ENCODE measurements at regions not wholly inside any gene's neighbourhood (a gene's known extent, or its start where the extent isn't known, plus 50 kb on each side); places are given as distances from the start of the nearest gene placed in this dataset.
"Not testable (repeated sequence)": the region's sequence is repeated elsewhere in the genome, so short reads cannot be mapped to it uniquely, and the experiment has no call there.

DNA sequence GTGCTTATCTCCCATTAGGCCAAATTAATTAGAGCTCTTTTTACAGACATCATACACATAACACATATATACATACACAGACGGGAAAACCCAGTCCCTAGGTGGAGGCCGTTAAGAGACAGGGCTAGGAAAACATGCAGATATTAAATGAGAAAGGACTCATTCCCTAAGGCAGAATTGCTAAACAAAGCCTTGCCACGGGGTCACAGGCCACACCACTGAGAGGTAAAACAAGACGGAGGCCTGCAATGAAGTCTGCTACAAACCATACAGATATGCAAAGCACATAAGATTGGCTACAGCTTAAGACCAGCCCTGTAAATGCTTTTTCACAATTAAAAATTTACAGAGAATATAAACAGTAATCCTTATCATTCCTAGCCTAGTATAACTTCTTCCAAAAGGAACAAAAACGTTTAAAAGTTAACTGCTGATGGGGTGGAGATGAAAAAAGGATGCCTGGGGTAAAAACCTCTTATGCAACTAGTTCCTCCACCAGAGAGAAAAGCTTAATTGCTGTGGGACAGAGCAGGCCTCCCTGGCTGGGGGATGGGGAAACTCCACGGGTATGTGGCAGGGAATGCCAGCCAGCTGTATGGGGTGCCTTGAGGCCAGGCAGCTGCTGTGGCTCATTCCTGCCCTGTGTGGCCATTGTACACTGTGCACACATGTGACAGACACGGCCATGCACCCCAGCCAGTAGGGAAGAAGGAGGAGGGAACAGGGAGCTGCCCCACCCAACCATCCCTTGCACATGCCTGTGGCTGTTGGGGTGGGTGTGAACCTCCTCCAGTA, 481.4 kb upstream of the LMCD1 start:
- DNase-seq, result no peak

DNA sequence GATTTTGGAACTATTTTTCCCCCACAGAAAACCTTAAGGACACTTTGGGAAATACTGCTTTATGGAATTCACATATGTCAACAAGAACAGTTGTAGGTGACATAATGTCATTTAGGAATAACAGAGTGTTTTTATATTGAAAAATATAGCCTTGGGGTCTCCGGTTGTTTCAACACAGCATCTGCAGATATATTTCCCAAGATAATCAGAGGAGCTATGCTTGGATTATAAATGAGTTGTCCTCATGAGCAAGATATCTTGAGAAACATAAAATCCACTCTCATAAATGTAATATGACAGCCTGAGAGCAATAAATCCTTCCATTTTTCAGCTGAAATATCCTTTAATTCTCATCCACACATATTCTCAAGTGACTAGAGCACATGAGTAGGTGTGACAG, 473.7 kb upstream of the LMCD1 start:
- DNase-seq, result no peak

DNA sequence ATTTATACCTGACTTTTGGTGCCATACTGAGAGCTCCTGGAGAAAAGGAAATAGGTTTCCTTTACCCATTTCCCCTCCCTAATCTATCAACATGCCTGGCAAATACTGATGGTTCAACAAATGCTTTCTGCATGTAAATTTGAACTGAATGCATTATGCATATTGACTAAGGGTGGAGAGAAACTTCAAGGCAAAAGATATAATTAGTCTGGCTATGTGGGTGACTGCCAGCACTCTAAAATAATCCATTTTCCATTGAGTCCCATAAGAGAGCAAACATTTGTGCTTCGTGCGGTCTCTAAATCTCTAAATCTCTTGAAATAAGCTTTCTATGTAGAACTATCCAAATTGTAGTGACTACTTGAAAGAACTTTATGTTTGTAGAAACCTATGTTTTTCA, 451.3 kb upstream of the LMCD1 start:
- no peak for DNase-seq

DNA sequence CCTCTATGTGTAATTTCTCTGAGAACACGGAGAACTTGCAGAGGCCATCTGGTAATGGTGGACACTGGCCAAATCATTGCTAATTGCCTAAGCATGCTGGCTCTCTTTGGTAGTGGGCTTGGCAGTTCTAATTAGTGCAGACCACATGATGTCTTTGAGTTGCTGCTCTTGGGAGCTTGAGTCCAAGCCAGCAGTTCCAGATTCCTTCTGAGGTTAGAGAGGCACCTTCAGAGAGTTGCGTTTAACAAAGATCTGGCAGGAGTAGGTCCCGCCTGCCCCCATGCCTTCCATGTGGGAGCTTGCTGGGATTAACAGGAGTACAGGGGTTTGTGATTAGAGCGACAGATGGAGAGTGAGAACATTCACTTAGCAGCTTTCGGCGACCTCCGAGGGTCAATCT, 449.0 kb upstream of the LMCD1 start:
- DNase-seq, result peak in 5 of 14 donors; percentile 0 to 89 (median 10)

DNA sequence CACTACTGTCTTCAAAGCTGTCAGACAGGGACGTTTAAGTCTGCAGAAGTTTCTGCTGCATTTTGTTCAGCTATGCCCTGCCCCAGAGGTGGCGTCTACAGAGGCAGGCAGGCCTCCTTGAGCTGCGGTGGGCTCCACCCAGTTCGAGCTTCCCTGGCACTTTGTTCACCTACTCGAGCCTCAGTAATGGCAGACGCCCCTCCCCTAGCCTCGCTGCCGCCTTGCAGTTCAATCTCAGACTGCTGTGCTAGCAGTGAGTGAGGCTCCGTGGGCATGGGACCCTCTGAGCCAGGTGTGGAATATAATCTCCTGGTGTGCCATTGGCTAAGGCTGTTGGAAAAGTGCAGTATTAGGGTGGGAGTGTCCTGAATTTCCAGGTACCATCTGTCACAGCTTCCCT, 433.5 kb upstream of the LMCD1 start:
- DNase-seq, result not testable (repeated sequence)

DNA sequence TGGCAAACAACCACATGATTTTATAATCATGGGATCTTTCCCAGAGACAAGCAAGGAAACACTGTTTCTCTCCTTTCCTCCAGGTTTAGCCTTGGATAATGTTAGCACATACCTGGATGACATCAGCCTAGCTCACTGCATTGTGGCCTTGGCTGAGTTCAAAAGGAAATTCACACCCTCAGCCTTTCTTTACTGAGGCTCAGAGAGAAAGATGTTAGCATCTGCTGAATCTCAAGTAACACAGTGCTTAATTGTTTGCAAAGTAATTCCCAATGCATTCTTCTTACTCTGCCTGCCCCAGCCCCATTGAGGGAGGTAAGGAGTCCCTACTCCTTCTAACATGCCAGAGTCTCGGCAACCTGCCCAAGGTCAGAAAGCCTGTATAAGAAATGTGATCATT, 432.2 kb upstream of the LMCD1 start:
- no peak for DNase-seq

DNA sequence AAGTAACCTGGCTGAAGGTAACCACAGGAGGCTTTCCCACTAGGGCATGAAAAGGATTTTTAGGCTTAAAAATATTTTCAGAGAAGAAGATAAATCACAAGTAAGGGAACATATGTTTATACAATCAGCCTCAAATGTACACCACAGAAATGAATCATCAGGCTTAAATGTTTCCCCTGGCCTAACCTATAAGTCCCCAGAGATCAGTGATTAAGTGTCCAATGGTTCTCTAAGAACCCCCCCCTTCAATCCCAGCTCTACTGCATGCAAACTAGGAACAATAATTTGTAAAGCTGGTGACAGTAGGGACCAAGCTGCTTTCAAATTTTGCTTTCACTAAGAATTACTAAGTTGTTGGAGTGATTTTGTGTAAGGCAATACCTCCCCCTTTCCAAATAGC, 431.6 kb upstream of the LMCD1 start:
- no peak for DNase-seq

DNA sequence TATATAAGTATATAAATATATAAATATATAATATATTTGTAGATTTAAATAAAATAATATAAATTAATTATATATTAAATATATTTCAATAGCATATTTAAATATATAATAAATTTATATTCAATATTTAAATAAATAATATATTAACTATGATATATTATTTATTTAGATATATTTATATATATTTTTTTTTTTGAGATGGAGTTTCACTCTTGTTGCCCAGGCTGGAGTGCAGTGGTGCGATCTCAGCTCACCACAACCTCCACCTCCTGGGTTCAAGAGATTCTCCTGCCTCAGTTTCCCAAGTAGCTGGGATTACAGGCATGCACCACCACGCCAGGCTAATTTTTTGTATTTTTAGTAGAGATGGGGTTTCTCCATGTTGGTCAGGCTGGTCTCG, 426.9 kb upstream of the LMCD1 start:
- DNase-seq, result not testable (repeated sequence)

DNA sequence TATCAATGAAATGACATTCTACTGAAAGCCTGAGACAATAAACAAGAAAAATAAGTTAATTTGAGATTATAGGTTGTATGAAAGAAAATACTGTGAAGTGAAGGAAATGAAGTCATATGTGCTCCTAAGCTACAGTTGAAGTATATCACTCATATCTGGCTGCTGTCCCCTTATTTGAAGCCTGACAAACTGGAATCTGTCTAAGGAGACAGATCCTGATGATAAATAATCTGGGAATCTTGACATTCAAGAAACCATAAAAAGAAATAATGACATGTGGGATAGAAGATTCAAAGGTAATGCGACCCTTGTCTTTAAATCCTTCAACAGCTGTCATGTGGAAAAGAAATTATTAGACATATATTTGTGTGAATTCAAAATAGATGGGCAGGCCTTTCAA, 424.5 kb upstream of the LMCD1 start:
- DNase-seq, result no peak

DNA sequence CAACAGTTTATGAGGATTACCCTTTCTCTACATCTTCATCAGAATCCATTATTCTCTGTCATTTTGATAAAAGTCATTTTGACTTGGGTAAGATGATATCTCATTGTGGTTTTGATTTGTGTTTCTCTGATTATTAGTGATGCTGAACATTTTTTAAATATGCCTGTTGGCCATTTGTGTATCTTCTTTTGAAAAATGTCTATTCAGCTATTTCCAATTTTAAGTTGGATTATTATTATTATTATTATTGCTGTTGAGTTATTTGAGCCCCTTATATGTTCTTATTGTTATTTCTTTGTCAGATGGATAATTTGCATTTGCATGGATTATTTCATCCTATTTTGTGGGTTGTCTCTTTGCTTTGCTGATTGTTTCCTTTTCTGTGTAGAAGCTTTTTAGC, 421.2 kb upstream of the LMCD1 start:
- no peak for DNase-seq

DNA sequence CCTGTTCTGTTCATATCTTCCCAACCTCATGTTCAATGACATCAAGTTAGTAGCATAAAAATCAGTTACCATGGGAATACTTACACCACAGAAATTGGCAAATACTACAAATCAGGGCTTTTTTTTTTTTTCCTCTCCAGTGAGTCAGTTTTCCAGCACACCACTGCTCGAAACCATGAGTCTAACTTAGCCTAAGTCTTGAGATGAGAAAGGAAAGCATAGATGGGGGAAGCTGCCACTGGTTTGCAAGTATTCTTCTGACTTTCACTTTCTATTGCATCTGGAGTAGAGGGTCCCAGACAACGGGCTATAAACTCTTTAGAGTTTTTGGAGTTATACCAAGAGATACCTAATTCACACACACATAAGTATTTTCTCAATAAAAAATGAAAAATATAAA, 416.1 kb upstream of the LMCD1 start:
- no peak for DNase-seq

DNA sequence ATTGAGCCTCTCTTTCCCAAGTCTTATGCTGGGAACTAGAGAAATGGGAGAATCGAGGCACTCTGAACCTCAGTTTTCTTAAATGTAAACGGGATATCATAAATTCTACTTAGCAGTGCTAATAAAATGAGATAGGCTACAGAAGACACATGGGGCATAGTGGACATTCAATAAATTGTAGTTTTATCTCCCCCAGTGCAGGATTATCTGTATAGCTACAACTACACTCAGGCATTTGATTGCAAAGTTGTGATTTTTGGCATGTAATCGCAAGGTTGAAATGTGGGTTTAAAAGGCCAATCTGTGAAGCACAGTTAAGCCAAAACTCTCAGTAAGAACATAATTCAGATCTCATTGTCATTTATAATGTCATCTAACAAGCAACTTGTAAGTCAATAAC, 413.7 kb upstream of the LMCD1 start:
- no peak for DNase-seq

DNA sequence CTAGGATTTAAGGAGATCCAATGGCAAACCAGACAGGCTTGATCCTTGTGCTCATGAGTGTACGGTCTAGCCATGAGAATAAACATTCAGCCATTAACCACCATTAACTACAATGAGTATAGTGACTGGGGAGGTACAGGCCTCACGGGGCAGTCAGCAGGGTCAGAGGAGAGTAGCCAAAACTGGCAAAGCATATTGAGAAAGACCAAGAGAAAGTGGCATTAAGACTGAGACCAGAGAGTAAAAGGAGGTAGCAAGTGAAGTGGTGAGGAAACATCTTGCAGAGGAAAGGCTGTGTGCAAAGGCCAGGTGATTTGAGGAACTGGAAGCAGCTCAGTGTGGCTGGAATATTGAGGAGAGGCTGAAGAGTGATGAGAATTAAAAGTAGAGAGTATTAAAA, 407.2 kb upstream of the LMCD1 start:
- no peak for DNase-seq

DNA sequence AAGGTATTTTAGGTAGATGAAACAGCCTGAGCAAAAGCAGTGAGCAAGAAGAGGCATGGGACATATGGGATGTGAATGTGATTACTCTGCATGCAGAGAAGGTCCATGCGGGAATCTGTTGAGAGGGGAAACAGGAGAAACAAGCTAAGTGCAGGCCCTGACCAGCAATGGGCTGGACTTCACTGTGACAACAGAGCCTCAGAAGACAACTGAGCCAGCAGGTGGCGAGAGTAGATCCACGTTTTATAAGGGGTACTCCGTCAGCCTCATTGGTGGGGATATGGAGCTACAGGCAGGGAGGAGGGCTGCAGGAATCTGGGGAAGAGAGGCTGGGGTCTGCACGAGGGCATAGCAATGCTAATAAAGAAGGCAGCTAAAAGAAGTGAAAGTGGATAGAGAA, 405.9 kb upstream of the LMCD1 start:
- DNase-seq, result no peak

DNA sequence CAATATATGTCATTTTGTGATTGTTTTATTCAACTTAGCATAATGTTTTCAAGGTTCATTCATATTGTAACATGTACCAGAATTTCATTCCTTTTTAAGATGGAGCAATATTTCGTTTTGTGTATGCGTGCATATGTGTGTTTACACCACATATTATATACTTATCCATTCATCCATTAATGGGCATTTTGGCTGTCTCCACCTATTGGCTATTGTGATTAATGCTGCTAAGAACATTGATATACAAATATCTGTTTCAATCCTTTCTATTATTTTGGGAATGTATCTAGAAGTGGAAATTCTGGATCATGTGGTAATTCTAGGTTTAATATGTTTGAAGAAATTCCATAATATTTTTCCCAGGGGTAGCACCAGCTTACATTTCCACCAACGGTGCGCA, 403.9 kb upstream of the LMCD1 start:
- DNase-seq, result no peak

DNA sequence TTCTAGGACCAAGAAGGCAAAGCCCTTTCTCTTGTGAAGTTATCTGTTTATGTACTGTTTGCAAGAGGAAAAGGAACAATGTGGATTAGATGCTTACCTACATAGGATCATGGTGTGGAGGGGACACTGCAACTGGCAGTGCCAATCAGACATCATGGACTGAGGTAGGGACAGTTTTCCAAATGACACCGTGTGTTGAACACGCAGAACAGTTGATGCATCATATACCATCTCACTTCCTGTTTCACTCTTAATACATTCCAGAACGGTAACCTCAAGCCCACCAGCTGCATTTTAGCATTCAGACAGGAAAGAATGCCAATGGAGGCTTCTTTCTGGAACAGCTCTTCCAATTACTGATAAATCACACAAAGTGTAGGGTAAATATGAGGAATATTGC, 397.7 kb upstream of the LMCD1 start:
- no peak for DNase-seq

DNA sequence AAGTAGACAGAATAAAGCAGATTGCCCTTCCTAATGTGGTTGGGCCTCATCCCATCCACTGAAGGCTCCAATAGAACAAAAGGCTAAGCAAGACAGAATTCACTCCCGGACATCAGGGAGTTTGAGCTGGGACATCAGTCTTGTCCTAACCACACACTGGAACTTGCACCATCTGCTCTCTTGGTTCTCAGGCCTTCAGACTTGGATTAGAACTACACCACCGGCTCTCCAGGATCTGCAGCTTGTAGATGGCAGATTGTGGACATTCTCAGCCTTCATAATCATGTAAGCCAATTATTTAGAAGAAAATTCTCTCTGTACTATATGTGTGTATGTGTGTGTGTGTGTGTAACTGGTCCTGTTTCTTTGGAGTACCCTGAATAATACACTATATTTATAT, 394.7 kb upstream of the LMCD1 start:
- DNase-seq, result no peak

DNA sequence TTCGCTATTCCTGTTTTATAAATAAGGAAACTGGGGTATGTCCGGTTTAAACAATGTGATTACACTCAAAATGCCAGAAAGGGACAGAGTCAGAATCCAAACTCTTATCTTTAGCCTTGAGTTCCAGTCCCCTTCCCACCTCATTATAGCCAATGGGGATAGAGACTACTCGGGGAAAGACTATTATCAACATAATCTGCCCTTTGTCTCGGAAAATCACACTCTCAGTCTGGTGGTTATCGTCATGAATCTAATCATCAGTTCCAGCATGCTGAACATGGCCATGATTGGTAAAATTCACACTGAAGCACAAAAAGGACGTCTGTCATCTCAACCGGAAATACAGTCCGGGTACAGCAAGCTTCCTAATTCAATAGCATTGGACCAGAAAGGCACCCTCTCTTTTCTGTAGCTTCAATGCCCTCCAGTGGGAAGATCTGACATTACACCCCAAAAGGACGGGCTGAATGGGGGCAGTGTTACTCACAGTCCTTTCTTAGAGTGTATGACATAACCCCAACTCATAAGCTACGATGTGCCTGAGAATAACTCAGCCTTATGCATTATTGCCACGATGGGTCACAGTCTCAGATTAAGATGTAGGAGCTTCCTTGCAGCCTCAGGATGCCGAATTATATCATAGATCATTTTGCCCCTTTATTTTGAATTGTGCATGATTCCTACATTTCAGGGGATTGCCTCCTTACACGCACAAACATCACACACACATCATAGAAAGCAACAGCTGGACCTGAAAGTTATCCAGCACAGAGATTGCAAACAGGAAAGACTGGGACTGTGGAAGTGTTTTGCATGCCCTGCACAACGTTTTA, 390.4 kb upstream of the LMCD1 start:
- DNase-seq, result peak in 13 of 14 donors; percentile 3 to 72 (median 53)

DNA sequence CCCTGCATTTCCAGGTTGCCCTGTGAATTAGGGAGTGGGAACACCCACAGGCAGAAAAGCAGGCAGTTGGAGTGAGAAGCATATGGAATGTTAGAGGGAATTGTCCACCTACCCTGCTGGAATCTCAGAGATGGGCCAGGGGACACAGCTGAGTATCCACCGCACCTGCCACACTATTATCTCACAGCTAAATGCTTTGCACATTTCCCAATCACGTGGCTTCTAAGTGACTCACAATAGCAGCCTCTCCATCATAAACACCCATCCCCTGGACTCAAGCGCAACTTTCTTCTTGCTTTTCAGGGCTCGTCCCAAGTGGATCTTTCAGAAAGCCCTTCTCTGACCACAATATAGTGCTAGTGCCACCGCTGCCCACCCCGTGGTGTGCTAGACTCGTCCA, 389.0 kb upstream of the LMCD1 start:
- DNase-seq, result no peak

DNA sequence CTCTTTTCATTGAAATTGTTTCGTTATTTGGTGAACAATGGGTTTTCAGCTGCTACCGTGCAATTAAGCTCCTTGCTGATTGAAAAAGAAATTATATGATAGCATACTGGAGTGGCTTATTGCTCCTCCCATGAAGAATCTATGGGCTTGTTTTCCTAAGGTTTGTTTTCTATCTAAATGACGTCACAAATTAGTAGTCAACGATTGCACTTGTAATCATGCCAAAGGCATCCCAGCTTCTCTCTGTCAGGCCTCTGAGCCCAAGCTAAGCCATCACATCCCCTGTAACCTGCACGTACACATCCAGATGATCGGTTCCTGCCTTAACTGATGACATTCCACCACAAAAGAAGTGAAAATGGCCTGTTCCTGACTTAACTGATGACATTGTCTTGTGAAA, 388.0 kb upstream of the LMCD1 start:
- no peak for DNase-seq

DNA sequence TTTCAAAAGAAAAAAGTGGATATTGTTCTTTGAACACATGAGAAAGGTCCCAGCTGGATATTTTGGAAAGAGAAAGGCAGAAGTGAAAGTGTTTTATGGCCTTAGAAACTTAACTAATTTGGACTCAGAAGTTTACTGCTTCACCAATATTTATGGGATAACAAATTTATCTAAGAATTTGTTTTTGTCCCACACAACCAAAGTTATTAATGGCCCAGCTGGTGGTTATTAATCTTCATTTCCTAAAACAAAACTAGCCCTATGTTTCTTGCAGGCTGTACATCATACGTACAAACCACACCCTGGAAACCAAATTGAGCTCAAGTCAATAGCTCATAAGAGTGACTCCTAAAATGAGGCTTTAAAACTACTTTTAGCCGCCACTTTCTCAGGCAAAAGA, 372.9 kb upstream of the LMCD1 start:
- no peak for DNase-seq

DNA sequence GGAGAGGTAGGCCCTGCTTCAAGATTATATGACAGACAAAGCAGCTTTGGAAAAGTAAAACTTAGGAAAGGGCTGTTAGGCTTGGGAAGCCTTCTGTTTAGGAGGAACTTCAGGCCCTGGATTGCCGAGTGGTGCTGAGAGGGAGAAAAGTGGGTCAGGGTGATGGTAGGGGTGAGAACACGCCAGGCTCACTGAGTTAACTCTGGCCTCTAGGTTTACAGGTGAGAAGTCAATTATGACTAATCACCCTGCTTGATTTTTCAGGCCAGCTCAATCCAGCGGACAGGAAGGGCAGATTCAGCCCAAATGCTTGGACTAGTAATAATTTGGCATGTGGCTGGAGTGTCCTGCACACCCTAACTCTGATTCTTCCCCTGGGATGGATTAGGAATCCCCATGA, 365.1 kb upstream of the LMCD1 start:
- no peak for DNase-seq

DNA sequence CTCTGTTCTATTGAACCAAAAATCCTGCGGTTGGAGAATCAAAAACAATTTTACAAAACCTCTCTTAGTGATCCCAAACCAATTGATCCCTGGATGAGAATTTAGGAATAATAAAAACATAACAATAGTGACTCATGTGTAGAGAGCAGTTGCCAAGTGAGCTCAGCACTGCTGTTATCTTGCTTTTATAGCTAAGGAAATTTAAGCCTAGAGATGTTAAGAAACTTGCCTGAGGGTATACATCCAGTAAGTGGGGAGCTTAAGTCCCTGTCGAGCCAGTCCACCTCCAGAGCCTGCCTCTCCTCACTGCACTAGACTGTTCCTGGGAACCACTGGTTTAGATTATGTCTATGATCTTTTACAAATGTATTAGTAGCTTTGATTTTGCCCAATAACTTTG, 358.4 kb upstream of the LMCD1 start:
- DNase-seq, result no peak

DNA sequence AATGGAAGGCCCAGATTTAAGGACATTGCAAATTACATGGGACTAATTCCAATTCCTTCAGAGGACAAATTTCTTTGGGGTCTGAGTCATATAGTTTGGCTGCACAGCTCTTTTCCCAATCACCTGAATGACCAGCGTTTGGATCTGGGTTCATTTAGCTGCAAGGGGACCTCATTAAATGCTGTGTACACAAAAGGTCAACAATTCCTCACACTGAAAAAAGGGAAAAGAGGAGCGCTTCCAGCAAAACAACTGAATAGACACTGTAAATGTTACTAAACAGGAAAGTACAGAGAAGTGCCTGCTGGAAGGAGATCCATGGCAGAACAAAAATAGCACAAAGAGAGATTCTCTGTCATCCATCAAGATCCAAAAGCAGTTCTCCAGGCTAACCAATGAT, 356.0 kb upstream of the LMCD1 start:
- DNase-seq, result no peak
